NCI-H2029 (cell line): ENCODE measurements at regions not wholly inside any gene's neighbourhood (a gene's known extent, or its start where the extent isn't known, plus 50 kb on each side); places are given as distances from the start of the nearest gene placed in this dataset.

Experiments used
- DNase-seq: peaks from one replicate; lab custom pipeline; 2025; lab: John Stamatoyannopoulos, UW

- DNase-seq = no peak
These were observed 268.8 kb upstream of the NREP start for GRCh38 chr5:112025757-112026156.

- no peak for DNase-seq
These were observed 267.8 kb upstream of the NREP start for GRCh38 chr5:112024769-112025168.

GRCh38 chr5:112024221-112024620 is 267.2 kb upstream of the NREP start:
- no peak for DNase-seq

GRCh38 chr5:112023766-112024165 is 266.8 kb upstream of the NREP start:
- no peak for DNase-seq

- DNase-seq = no peak
These were observed 261.9 kb upstream of the NREP start for GRCh38 chr5:112018846-112019245.

GRCh38 chr5:112016980-112017379 is 260.0 kb upstream of the NREP start:
- DNase-seq = no peak

GRCh38 chr5:112014783-112015395 is 257.9 kb upstream of the NREP start:
- DNase-seq = no peak

GRCh38 chr5:112013660-112014059 is 256.7 kb upstream of the NREP start:
- no peak for DNase-seq

GRCh38 chr5:112012104-112012503 is 255.1 kb upstream of the NREP start:
- no peak for DNase-seq

GRCh38 chr5:112010475-112010874 is 253.5 kb upstream of the NREP start:
- no peak for DNase-seq

GRCh38 chr5:112006721-112007120 is 249.7 kb upstream of the NREP start:
- no peak for DNase-seq

- DNase-seq = no peak
These were observed 248.6 kb upstream of the NREP start for GRCh38 chr5:112005623-112005930.

GRCh38 chr5:112004867-112005622 is 248.1 kb upstream of the NREP start:
- DNase-seq = no peak

GRCh38 chr5:112002376-112002775 is 245.4 kb upstream of the NREP start:
- DNase-seq = no peak

GRCh38 chr5:111999286-111999685 is 242.3 kb upstream of the NREP start:
- no peak for DNase-seq

GRCh38 chr5:111998871-111999270 is 241.9 kb upstream of the NREP start:
- DNase-seq = no peak

- DNase-seq = no peak
These were observed 240.7 kb upstream of the NREP start for GRCh38 chr5:111997711-111998110.

- DNase-seq = no peak
These were observed 240.3 kb upstream of the NREP start for GRCh38 chr5:111997308-111997707.

- no peak for DNase-seq
These were observed 239.6 kb upstream of the NREP start for GRCh38 chr5:111996574-111996973.

- no peak for DNase-seq
These were observed 238.7 kb upstream of the NREP start for GRCh38 chr5:111995701-111996100.

GRCh38 chr5:111993242-111993641 is 236.2 kb upstream of the NREP start:
- no peak for DNase-seq

GRCh38 chr5:111984044-111984443 is 227.1 kb upstream of the NREP start:
- DNase-seq = no peak

- no peak for DNase-seq
These were observed 226.5 kb upstream of the NREP start for GRCh38 chr5:111983459-111983858.

GRCh38 chr5:111977436-111977829 is 220.4 kb upstream of the NREP start:
- no peak for DNase-seq
